ENCODE measurements at regions not wholly inside any gene's neighbourhood (a gene's known extent, or its start where the extent isn't known, plus 50 kb on each side); places are given as distances from the start of the nearest gene placed in this dataset.

DNA sequence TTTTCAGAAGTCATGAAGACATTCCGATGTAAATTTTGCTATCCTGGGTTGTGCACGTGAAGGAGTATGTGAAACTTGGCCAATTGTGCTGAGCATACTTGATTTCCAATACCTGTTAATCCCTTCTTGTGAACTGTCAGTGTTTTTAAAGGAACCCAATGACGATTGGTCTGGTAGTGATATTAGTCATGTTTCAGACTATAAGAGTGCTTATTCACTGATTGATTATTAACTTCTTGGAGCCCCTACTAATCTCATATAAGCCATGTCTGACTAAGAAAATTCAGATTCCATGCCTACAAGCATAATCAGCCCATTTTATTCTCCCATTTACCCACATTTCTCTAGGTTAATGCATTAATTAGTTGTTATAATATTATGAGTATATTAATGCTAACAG is 330.8 kb upstream of the MTNR1B start (continued):
- TF ChIP-seq ATF7-NPFF (CRISPR knock-in tag; IDR thresholded peaks at IDR 0.05; ENCODE audit: low read depth) (no peak), PRPF4 (IDR thresholded peaks at IDR 0.05; ENCODE audit: low read depth, low read length, poor library complexity, severe bottlenecking) (no peak)

DNA sequence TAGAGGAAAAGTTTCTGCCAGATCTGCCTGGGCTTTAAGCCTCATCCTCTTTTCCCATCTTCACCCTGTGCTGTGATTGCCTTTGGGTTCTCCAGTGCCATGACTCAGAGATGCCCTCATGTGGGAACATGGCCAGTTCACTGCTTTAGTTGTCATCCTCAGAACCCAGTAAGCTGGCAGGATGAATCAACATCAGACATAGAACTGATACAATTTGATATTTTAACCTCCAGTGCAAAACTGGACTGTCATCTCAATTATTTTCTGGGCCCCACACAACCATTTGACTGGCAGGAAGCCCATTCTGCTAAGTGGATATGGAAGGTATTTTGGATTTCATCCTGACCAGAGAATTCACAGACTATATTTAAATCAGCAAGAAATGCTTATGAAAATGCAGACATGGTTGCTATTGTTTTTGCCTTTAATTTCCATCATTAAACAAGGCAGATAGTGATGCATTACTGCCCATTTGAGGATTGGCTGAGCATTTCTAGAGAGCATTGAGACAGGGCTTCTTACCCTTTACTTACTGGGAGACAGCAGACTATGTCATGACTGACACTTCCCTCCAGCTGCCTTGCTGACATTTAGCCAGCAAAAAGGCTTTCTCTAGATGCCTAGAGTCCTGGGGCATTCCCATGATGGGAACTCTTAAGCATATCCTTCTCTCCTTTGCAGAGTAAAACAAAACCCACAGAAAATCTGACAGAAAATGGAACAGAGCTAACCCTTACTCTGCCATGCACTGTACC is 327.1 kb upstream of the MTNR1B start:
- in situ Hi-C loops (cut with HindIII; ENCODE audit: extremely low pct_ligation_motif_present, low pct_unique_long_range_greater_than_20kb), result no loop called here
- DNase-seq (ENCODE audit: low spot score), result no peak
- no peak overlapping the region for H3K4me2 ChIP-seq (ENCODE audit: low read depth, low read length)
- H3K4me1 ChIP-seq (ENCODE audit: insufficient read depth, low read length), result no peaks in the 10 kb centered on the region
- no TSS peak for BruUV-seq (replicated peaks)
- H3K4me3 ChIP-seq (replicated peaks in 1 of 3; ENCODE audit: insufficient read depth in 1 of 3, low read depth in 2 of 3, low read length in 3 of 3), result no peak overlapping the region
- no peaks in the 10 kb centered on the region for H3K9me3 ChIP-seq (ENCODE audit: low read length)
- TF ChIP-seq SRY (CRISPR knock-in tag; IDR thresholded peaks at IDR 0.05) (no peak), ZKSCAN1 (IDR thresholded peaks at IDR 0.05; ENCODE audit: low read length) (no peak), PLRG1 (conservative IDR thresholded peaks at IDR 0.05) (no peak)
- TF ChIP-seq, protein P1, sequence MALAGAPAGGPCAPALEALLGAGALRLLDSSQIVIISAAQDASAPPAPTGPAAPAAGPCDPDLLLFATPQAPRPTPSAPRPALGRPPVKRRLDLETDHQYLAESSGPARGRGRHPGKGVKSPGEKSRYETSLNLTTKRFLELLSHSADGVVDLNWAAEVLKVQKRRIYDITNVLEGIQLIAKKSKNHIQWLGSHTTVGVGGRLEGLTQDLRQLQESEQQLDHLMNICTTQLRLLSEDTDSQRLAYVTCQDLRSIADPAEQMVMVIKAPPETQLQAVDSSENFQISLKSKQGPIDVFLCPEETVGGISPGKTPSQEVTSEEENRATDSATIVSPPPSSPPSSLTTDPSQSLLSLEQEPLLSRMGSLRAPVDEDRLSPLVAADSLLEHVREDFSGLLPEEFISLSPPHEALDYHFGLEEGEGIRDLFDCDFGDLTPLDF (CRISPR knock-in tag; IDR thresholded peaks at IDR 0.05), result no peak
- H3K36me3 ChIP-seq (replicated peaks in 1 of 2; ENCODE audit: control insufficient read depth in 1 of 2, insufficient read depth in 2 of 2, low read length in 2 of 2), result no peaks in the 10 kb centered on the region
- ChIA-PET CTCF (ENCODE audit: low intra/inter-chr PET ratio, low total read pairs) (no interaction called here), POLR2A (no interaction called here)
- no peak for FAIRE-seq
- no peaks in the 10 kb centered on the region for H3K27me3 ChIP-seq (ENCODE audit: control insufficient read depth in 1 of 2, insufficient read depth in 2 of 2, low read length in 2 of 2)
- intact Hi-C loops (cut with micrococcal nuclease; ENCODE audit: unreplicated experiment), result no loop called here
- H2AFZ ChIP-seq (ENCODE audit: low read length), result no peak overlapping the region
- no peaks in the 10 kb centered on the region for H3K79me2 ChIP-seq (ENCODE audit: insufficient read depth, low read length)
- no peaks in the 10 kb centered on the region for H4K20me1 ChIP-seq (ENCODE audit: insufficient read depth, low read length)
- no peak overlapping the region for H3K9ac ChIP-seq (ENCODE audit: insufficient read depth, low read depth, low read length)
- H3K27ac ChIP-seq (ENCODE audit: extremely low read length, insufficient read depth, low read length), result no peak overlapping the region
- ATAC-seq, result no peak

DNA sequence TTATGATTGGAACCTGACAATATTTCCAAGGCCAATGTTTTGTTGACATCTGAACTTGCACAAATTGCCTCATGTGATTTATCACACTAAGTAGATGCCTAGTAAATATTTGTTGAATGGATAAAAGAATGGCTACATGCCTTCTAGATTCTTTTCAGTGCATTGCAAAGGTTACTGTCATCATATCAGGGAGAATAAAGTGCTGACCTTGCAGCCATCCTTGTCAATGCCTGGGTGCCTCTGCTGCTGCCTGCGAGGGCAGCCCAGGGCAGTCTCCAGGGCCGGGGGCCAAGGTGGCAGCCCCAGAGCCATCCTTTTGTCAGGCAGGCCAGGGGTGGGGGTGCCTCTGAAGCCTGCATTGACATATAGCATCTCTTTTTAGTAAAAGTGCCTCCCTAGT is 325.6 kb upstream of the MTNR1B start:
- Histone ChIP-seq H3K9ac (ENCODE audit: insufficient read depth, low read depth, low read length) (no peak overlapping the region), H3K4me1 (ENCODE audit: insufficient read depth, low read length) (no peaks in the 10 kb centered on the region), H3K36me3 (replicated peaks in 1 of 2; ENCODE audit: control insufficient read depth in 1 of 2, insufficient read depth in 2 of 2, low read length in 2 of 2) (no peaks in the 10 kb centered on the region), H3K9me3 (ENCODE audit: low read length) (no peaks in the 10 kb centered on the region), H3K4me3 (replicated peaks in 1 of 3; ENCODE audit: insufficient read depth in 1 of 3, low read depth in 2 of 3, low read length in 3 of 3) (no peak overlapping the region), H3K27ac (ENCODE audit: extremely low read length, insufficient read depth, low read length) (no peak overlapping the region), H3K79me2 (ENCODE audit: insufficient read depth, low read length) (no peaks in the 10 kb centered on the region), H4K20me1 (ENCODE audit: insufficient read depth, low read length) (no peaks in the 10 kb centered on the region), H3K4me2 (ENCODE audit: low read depth, low read length) (no peak overlapping the region), H3K27me3 (ENCODE audit: control insufficient read depth in 1 of 2, insufficient read depth in 2 of 2, low read length in 2 of 2) (no peaks in the 10 kb centered on the region), H2AFZ (ENCODE audit: low read length) (no peak overlapping the region)
- no peak for ATAC-seq
- TF ChIP-seq MAFF (IDR thresholded peaks at IDR 0.05; ENCODE audit: low read depth, low read length) (peak; percentile 73), MAFK (conservative IDR thresholded peaks at IDR 0.05 in 1 of 2, IDR thresholded peaks at IDR 0.05 in 1 of 2; ENCODE audit: low read length in 2 of 2) (peak; percentile 47 to 79; a peak in 3 of 4 replicates)
- TF ChIP-seq, protein P2, sequence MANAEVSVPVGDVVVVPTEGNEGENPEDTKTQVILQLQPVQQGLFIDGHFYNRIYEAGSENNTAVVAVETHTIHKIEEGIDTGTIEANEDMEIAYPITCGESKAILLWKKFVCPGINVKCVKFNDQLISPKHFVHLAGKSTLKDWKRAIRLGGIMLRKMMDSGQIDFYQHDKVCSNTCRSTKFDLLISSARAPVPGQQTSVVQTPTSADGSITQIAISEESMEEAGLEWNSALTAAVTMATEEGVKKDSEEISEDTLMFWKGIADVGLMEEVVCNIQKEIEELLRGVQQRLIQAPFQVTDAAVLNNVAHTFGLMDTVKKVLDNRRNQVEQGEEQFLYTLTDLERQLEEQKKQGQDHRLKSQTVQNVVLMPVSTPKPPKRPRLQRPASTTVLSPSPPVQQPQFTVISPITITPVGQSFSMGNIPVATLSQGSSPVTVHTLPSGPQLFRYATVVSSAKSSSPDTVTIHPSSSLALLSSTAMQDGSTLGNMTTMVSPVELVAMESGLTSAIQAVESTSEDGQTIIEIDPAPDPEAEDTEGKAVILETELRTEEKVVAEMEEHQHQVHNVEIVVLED (CRISPR knock-in tag; IDR thresholded peaks at IDR 0.05; ENCODE audit: borderline replicate concordance), result no peak
- BruUV-seq (replicated peaks), result no TSS peak
- FAIRE-seq, result no peak
- DNase-seq (ENCODE audit: low spot score), result no peak
- CTCF ChIA-PET (ENCODE audit: low intra/inter-chr PET ratio, low total read pairs), result no interaction called here
- WGBS (ENCODE audit: low lambda C conversion rate), result no CpG with 5 or more reads among the region's 2 CpGs
- intact Hi-C loops (cut with micrococcal nuclease; ENCODE audit: unreplicated experiment), result no loop called here
- in situ Hi-C loops (cut with HindIII; ENCODE audit: extremely low pct_ligation_motif_present, low pct_unique_long_range_greater_than_20kb), result no loop called here
- POLR2A ChIA-PET, result no interaction called here
